K562 (cell line): ENCODE measurements at regions not wholly inside any gene's neighbourhood (a gene's known extent, or its start where the extent isn't known, plus 50 kb on each side); places are given as distances from the start of the nearest gene placed in this dataset.

Experiments used
- ATAC-seq: fragments of 200-7000 bp; cut with Tn5 transposase; 3 replicates; pipeline ENCODE4 v1.9.1; 2020; ENCODE audit warnings: moderate library complexity
- BruUV-seq: library from RNA; stranded (reverse); fragments of 400-500 nt; replicated peaks from 2 replicates; lab custom pipeline; 2021; lab: Mats Ljungman, UMichigan
- CTCF ChIA-PET: fragments of 300-600 bp; formaldehyde crosslinking; extraction: SDS; loops from one replicate; lab custom pipeline; 2021; ENCODE audit warnings: low intra/inter-chr PET ratio; lab: Yijun Ruan, JAX
- POLR2A ChIA-PET: fragments of 300-600, 350-650 bp; sonication (Branson Sonifier 250); formaldehyde crosslinking; extraction: SDS; loops from one replicate; lab custom pipeline; 2021; ENCODE audit warnings: antibody characterized with exemption, inconsistent platforms; lab: Yijun Ruan, JAX
- DNase-seq, 4 experiments: peaks; one replicate each; pipeline versions ENCODE4 v3.0.0 to v3.0.0-alpha.2; 2011 to 2018; ENCODE audit warnings: low spot score in 3 of 4, mixed read lengths in 3 of 4; ENCODE audit errors: extremely low read depth in 1 of 4
- FAIRE-seq: peaks from 2 replicates; lab custom pipeline; 2011; peaks lifted over from hg19 to GRCh38; lab: Jason Lieb, UNC
- H2AFZ ChIP-seq: 2 replicates; pipeline ENCODE4 v1.6.0; 2011; ENCODE audit warnings: low read depth, low read length, control low read depth, inconsistent platforms
- H3K27ac ChIP-seq: fragments of 200-600 bp; 3 replicates; pipeline ENCODE4 v1.8.0; 2011; ENCODE audit warnings: low read depth, mild to moderate bottlenecking, control low read depth, inconsistent platforms, low read length, moderate library complexity, mixed read lengths; ENCODE audit errors: extremely low read depth
- H3K27me3 ChIP-seq, 2 experiments: fragments of 300-600 bp in 1 of 2; 2 replicates in 1 of 2; 3 replicates in 1 of 2; pipeline versions ENCODE4 v1.6.0 to v1.8.0; 2011; ENCODE audit warnings: inconsistent platforms in 2 of 2, low read length in 2 of 2, mild to moderate bottlenecking in 1 of 2, mixed read lengths in 1 of 2, moderate library complexity in 1 of 2; ENCODE audit not compliant: control insufficient read depth in 2 of 2, insufficient read depth in 2 of 2
- H3K36me3 ChIP-seq: fragments of 300-600 bp; 3 replicates; pipeline ENCODE4 v1.8.0; 2011; ENCODE audit warnings: mild to moderate bottlenecking, low read length, inconsistent platforms; ENCODE audit not compliant: control insufficient read depth, insufficient read depth
- H3K4me1 ChIP-seq, 2 experiments: fragments of 200-600 bp in 1 of 2; replicated peaks in 1 of 2; 2 replicates in 1 of 2; 3 replicates in 1 of 2; pipeline versions ENCODE4 v1.5.1 to v1.8.0; 2011; ENCODE audit warnings: inconsistent platforms in 2 of 2, low read length in 2 of 2, mild to moderate bottlenecking in 1 of 2, mixed read lengths in 1 of 2, moderate library complexity in 1 of 2; ENCODE audit not compliant: control insufficient read depth in 2 of 2, insufficient read depth in 2 of 2
- H3K4me2 ChIP-seq: 2 replicates; pipeline ENCODE4 v1.6.1; 2011; ENCODE audit warnings: low read length, control low read depth, inconsistent platforms, mixed read lengths; ENCODE audit not compliant: insufficient read depth
- H3K4me3 ChIP-seq: fragments of 200-600 bp; sonication (generic), shearing (Covaris generic); 2 replicates; pipeline ENCODE4 v1.5.1; 2016; ENCODE audit warnings: control low read depth, inconsistent platforms
- H3K79me2 ChIP-seq: fragments of 200-600 bp; 3 replicates; pipeline ENCODE4 v1.8.0; 2011; ENCODE audit warnings: low read length, inconsistent platforms; ENCODE audit not compliant: control insufficient read depth, insufficient read depth
- H3K9ac ChIP-seq, 2 experiments: 2 replicates each; pipeline versions ENCODE4 v1.6.0 to v1.6.1; 2011; ENCODE audit warnings: low read depth in 2 of 2, low read length in 2 of 2, control low read depth in 1 of 2, inconsistent platforms in 1 of 2, mild to moderate bottlenecking in 1 of 2, mixed read lengths in 1 of 2; ENCODE audit not compliant: insufficient read depth in 1 of 2
- H3K9me1 ChIP-seq: one replicate; pipeline ENCODE4 v1.6.0; 2011; ENCODE audit warnings: inconsistent platforms, mild to moderate bottlenecking, low read length, moderate library complexity; ENCODE audit not compliant: control insufficient read depth, insufficient read depth
- H3K9me3 ChIP-seq: replicated peaks from 2 replicates; pipeline ENCODE4 v1.5.1; 2011; ENCODE audit warnings: low read depth, low read length, inconsistent platforms; ENCODE audit not compliant: control insufficient read depth, insufficient read depth
- H4K20me1 ChIP-seq: replicated peaks from 2 replicates; pipeline ENCODE4 v1.6.1; 2011; ENCODE audit warnings: low read length, inconsistent platforms, mixed read lengths; ENCODE audit not compliant: control insufficient read depth, insufficient read depth
- ATF6 ChIP-seq: sonication (generic); formaldehyde crosslinking; IDR thresholded peaks from 2 replicates; pipeline ENCODE4 v1.4.0; 2020; ENCODE audit warnings: mild to moderate bottlenecking, missing genetic modification reagents
- FOXA1 ChIP-seq: fragments of 450-650 bp; IDR thresholded peaks from 2 replicates; pipeline ENCODE4 v1.6.1; 2016; ENCODE audit warnings: mild to moderate bottlenecking, borderline replicate concordance
- HLTF ChIP-seq: fragments of 450-650 bp; IDR thresholded peaks from 2 replicates; pipeline ENCODE4 v1.6.1; 2016
- HMBOX1 ChIP-seq: sonication (generic); IDR thresholded peaks from 2 replicates; pipeline ENCODE4 v1.6.1; 2016
- TFAM ChIP-seq: fragments of 250-450 bp; sonication (Bioruptor Pico); conservative IDR thresholded peaks from 2 replicates; pipeline ENCODE4 v1.5.0; 2021; ENCODE audit warnings: mild to moderate bottlenecking, moderate library complexity
- ZBTB17 ChIP-seq: fragments of 450-650 bp; formaldehyde crosslinking; IDR thresholded peaks from 2 replicates; pipeline ENCODE4 v1.4.0; 2020; ENCODE audit warnings: mild to moderate bottlenecking
- ZEB2 ChIP-seq: fragments of 450-650 bp; IDR thresholded peaks from 2 replicates; pipeline ENCODE4 v1.6.1; 2016
- ZFP91 ChIP-seq: sonication (generic); formaldehyde crosslinking; IDR thresholded peaks from 2 replicates; pipeline ENCODE4 v1.8.0; 2022; ENCODE audit warnings: mild to moderate bottlenecking, missing genetic modification reagents
- ZNF3 ChIP-seq: fragments of 250-450 bp; sonication (Bioruptor Pico); IDR thresholded peaks from 2 replicates; pipeline ENCODE4 v1.5.0; 2021; ENCODE audit warnings: mild to moderate bottlenecking, moderate library complexity
- WGBS: fragments of 100-300 bp; shearing (Covaris generic); methylation state at CpG from one replicate; pipeline ENCODE4 v1.1.6; 2016; ENCODE audit warnings: low coverage, mixed read lengths; ENCODE audit not compliant: insufficient coverage; ENCODE audit errors: missing lambda C conversion rate; 5-methylcytosine and 5-hydroxymethylcytosine counted together
- in situ Hi-C: fragments of 300-500 bp; cut with MboI; formaldehyde crosslinking; loops from 4 replicates; pipeline ENCODE4 v1.15.0; 2018; ENCODE audit warnings: inconsistent platforms, mixed read lengths
- intact Hi-C: fragments of 100-400 bp; cut with micrococcal nuclease; formaldehyde crosslinking; loops from 2 replicates; pipeline ENCODE4 v1.14.2; 2022
- TF ChIP-seq, protein P1 (sequence below): sonication (generic); formaldehyde crosslinking; IDR thresholded peaks from 2 replicates; pipeline ENCODE4 v1.8.0; 2022; ENCODE audit warnings: missing genetic modification reagents, mild to moderate bottlenecking, borderline replicate concordance

DNA sequence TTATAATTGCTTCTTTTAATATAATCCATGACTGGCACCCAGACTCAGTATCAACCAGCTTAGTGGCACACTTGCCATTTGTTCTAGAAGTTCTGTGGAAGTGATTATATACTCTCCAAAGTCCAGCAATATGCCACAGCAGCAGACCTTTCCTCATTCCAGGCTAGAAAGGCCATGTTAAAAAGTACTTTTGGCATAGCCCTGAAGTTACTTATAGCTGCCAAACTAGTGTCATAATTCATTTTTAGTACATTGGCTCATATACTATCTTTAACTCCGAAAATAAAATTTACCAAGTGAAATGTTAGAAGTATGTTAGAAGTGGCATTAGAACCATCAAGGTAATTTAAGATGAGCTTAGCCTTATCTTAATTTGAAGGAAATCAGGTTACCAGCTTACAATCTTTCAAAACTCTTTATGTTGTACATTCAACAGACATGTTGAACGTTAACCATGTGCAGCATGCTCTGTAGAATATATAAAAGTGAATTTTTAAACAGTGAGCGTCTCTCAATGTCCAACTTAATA is 714.2 kb upstream of the LCORL start:
- DNase-seq (no peak), FAIRE-seq (no peak), ATAC-seq (no peak)
- no peaks in the 10 kb centered on the region for H3K4me1 ChIP-seq
- H3K79me2 ChIP-seq: no peaks in the 10 kb centered on the region
- no peaks in the 10 kb centered on the region for H4K20me1 ChIP-seq
- no peaks in the 10 kb centered on the region for H3K27me3 ChIP-seq
- intact Hi-C loops: no loop called here
- H3K9me3 ChIP-seq: no peaks in the 10 kb centered on the region
- CTCF ChIA-PET: no interaction called here
- no TSS peak for BruUV-seq
- in situ Hi-C loops: no loop called here
- no peaks in the 10 kb centered on the region for H3K9me1 ChIP-seq
- 0% methylated on average over 3 of the region's 3 CpGs for WGBS
- H3K9ac ChIP-seq: no peak overlapping the region
- H2AFZ ChIP-seq: no peak overlapping the region
- no peaks in the 10 kb centered on the region for H3K36me3 ChIP-seq
- no peak overlapping the region for H3K4me3 ChIP-seq
- no peak overlapping the region for H3K4me2 ChIP-seq
- no peak for TF ChIP-seq TFAM
- no peak for TF ChIP-seq ZEB2
- no peak for TF ChIP-seq HLTF
- POLR2A ChIA-PET: no interaction called here
- no peak overlapping the region for H3K27ac ChIP-seq

DNA sequence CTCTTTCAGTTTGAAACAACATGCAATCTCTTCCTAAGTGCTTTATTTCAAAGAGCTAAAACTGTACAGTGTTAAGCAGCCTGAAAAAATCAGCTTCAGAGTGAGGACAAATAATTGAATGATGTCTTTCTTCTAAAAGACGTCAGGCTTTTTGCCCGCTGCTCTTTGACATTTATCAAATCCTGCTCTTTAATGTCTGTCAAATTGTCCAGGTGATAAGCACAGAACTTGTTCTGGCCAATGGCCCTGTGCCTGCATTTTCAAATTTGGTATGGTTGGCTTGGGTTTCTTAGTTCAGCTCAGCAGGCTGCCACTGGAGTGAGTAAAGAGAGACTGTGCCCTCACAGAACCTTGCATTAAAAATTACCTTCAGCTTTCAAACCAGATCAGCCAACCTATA is 712.9 kb upstream of the LCORL start:
- DNase-seq: no peak
- FAIRE-seq: no peak
- ChIA-PET CTCF (no interaction called here), POLR2A (no interaction called here)
- intact Hi-C loops: no loop called here
- no peak overlapping the region for H3K4me3 ChIP-seq
- no peaks in the 10 kb centered on the region for H4K20me1 ChIP-seq
- no peak overlapping the region for H3K9ac ChIP-seq
- no peaks in the 10 kb centered on the region for H3K36me3 ChIP-seq
- H3K9me3 ChIP-seq: no peaks in the 10 kb centered on the region
- H3K27ac ChIP-seq: no peak overlapping the region
- in situ Hi-C loops: no loop called here
- H3K4me2 ChIP-seq: no peak overlapping the region
- TF ChIP-seq FOXA1: no peak
- TF ChIP-seq ZNF3 (CRISPR knock-in tag): no peak
- no peak for TF ChIP-seq HMBOX1
- TF ChIP-seq ZBTB17 (CRISPR knock-in tag): no peak
- TF ChIP-seq, protein P1, sequence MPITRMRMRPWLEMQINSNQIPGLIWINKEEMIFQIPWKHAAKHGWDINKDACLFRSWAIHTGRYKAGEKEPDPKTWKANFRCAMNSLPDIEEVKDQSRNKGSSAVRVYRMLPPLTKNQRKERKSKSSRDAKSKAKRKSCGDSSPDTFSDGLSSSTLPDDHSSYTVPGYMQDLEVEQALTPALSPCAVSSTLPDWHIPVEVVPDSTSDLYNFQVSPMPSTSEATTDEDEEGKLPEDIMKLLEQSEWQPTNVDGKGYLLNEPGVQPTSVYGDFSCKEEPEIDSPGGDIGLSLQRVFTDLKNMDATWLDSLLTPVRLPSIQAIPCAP (CRISPR knock-in tag): no peak
- TF ChIP-seq ATF6 (CRISPR knock-in tag): no peak
- TF ChIP-seq ZFP91 (CRISPR knock-in tag): no peak
- BruUV-seq: no TSS peak
- no peaks in the 10 kb centered on the region for H3K27me3 ChIP-seq
- no peaks in the 10 kb centered on the region for H3K9me1 ChIP-seq
- H2AFZ ChIP-seq: no peak overlapping the region
- ATAC-seq: no peak
- no peaks in the 10 kb centered on the region for H3K79me2 ChIP-seq
- WGBS: 0% methylated on average over 2 of the region's 2 CpGs
- H3K4me1 ChIP-seq: no peaks in the 10 kb centered on the region
